ENCODE measurements at regions not wholly inside any gene's neighbourhood (a gene's known extent, or its start where the extent isn't known, plus 50 kb on each side); places are given as distances from the start of the nearest gene placed in this dataset.
"Not testable (repeated sequence)": the region's sequence is repeated elsewhere in the genome, so short reads cannot be mapped to it uniquely, and the experiment has no call there.

GRCh38 chr13:70995338-70995737 lies 871.7 kb downstream of the DACH1 start:
- H3K4me3 Mint-ChIP-seq: no peak overlapping the region
- no peak for TF ChIP-seq CTCF (IDR thresholded peaks at IDR 0.05)
- DNase-seq (no peak), ATAC-seq (no peak)
- H3K4me1 Mint-ChIP-seq (ENCODE audit: low read depth): no peaks in the 10 kb centered on the region
- POLR2A ChIA-PET: no interaction called here
- intact Hi-C loops (cut with micrococcal nuclease): no loop called here
- CTCF ChIA-PET: no interaction called here
- no peaks in the 10 kb centered on the region for H3K27me3 Mint-ChIP-seq
- H3K27ac Mint-ChIP-seq: no peak overlapping the region
- H3K36me3 Mint-ChIP-seq (ENCODE audit: low read depth): no peaks in the 10 kb centered on the region
- no peaks in the 10 kb centered on the region for H3K9me3 Mint-ChIP-seq

- Mint-ChIP-seq H3K4me3 (no peak overlapping the region), H3K9me3 (no peaks in the 10 kb centered on the region), H3K4me1 (ENCODE audit: low read depth) (no peaks in the 10 kb centered on the region), H3K36me3 (ENCODE audit: low read depth) (no peaks in the 10 kb centered on the region), H3K27ac (no peak overlapping the region), H3K27me3 (no peaks in the 10 kb centered on the region)
- no peak for ATAC-seq
- intact Hi-C loops (cut with micrococcal nuclease): no loop called here
- ChIA-PET CTCF (no interaction called here), POLR2A (no interaction called here)
- no peak for DNase-seq
- no peak for TF ChIP-seq CTCF (IDR thresholded peaks at IDR 0.05)
Observed at GRCh38 chr13:70994191-70994590, 872.8 kb downstream of the DACH1 start.

GRCh38 chr13:70987043-70987442 lies 878.8 kb upstream of the KLHL1 start:
- DNase-seq: no peak

GRCh38 chr13:70985371-70985770 lies 877.1 kb upstream of the KLHL1 start:
- H3K4me1 Mint-ChIP-seq (ENCODE audit: low read depth): no peaks in the 10 kb centered on the region
- no peaks in the 10 kb centered on the region for H3K36me3 Mint-ChIP-seq (ENCODE audit: low read depth)
- POLR2A ChIA-PET: no interaction called here
- no peaks in the 10 kb centered on the region for H3K9me3 Mint-ChIP-seq
- ATAC-seq (no peak), DNase-seq (no peak)
- CTCF ChIA-PET: no interaction called here
- no peak overlapping the region for H3K4me3 Mint-ChIP-seq
- no peak for TF ChIP-seq CTCF (IDR thresholded peaks at IDR 0.05)
- H3K27ac Mint-ChIP-seq: no peak overlapping the region
- intact Hi-C loops (cut with micrococcal nuclease): no loop called here
- H3K27me3 Mint-ChIP-seq: no peaks in the 10 kb centered on the region

More at GRCh38 chr13:70987043-70987442, 878.8 kb upstream of the KLHL1 start:
- no peak for ATAC-seq
- Mint-ChIP-seq H3K36me3 (ENCODE audit: low read depth) (no peaks in the 10 kb centered on the region), H3K4me1 (ENCODE audit: low read depth) (no peaks in the 10 kb centered on the region), H3K27ac (no peak overlapping the region), H3K4me3 (no peak overlapping the region), H3K9me3 (no peaks in the 10 kb centered on the region), H3K27me3 (no peaks in the 10 kb centered on the region)
- ChIA-PET CTCF (no interaction called here), POLR2A (no interaction called here)
- intact Hi-C loops (cut with micrococcal nuclease): no loop called here
- no peak for TF ChIP-seq CTCF (IDR thresholded peaks at IDR 0.05)

GRCh38 chr13:70981219-70981618 lies 873.0 kb upstream of the KLHL1 start:
- not testable (repeated sequence) for H3K27ac Mint-ChIP-seq

GRCh38 chr13:70969321-70969720 lies 861.1 kb upstream of the KLHL1 start:
- ChIA-PET CTCF (no interaction called here), POLR2A (no interaction called here)
- intact Hi-C loops (cut with micrococcal nuclease): no loop called here
- H3K4me3 Mint-ChIP-seq: no peak overlapping the region
- H3K36me3 Mint-ChIP-seq (ENCODE audit: low read depth): no peaks in the 10 kb centered on the region
- no peaks in the 10 kb centered on the region for H3K27me3 Mint-ChIP-seq
- TF ChIP-seq CTCF (IDR thresholded peaks at IDR 0.05): no peak
- ATAC-seq (no peak), DNase-seq (no peak)
- no peak overlapping the region for H3K27ac Mint-ChIP-seq
- H3K4me1 Mint-ChIP-seq (ENCODE audit: low read depth): no peaks in the 10 kb centered on the region
- H3K9me3 Mint-ChIP-seq: peaks cover 2% of the 10 kb centered on the region

More at GRCh38 chr13:70981219-70981618, 873.0 kb upstream of the KLHL1 start:
- ATAC-seq; POLR2A ChIA-PET; intact Hi-C loops (cut with micrococcal nuclease); H3K36me3 Mint-ChIP-seq (ENCODE audit: low read depth); H3K27me3 Mint-ChIP-seq; CTCF ChIA-PET; H3K4me1 Mint-ChIP-seq (ENCODE audit: low read depth); H3K9me3 Mint-ChIP-seq; H3K4me3 Mint-ChIP-seq; DNase-seq: not testable (repeated sequence)

All from activated CD8-positive, alpha-beta T cell treated with anti-CD3 and anti-CD28 coated beads for 36 hours (primary cell).